ENCODE measurements at regions not wholly inside any gene's neighbourhood (a gene's known extent, or its start where the extent isn't known, plus 50 kb on each side); places are given as distances from the start of the nearest gene placed in this dataset.

DNA sequence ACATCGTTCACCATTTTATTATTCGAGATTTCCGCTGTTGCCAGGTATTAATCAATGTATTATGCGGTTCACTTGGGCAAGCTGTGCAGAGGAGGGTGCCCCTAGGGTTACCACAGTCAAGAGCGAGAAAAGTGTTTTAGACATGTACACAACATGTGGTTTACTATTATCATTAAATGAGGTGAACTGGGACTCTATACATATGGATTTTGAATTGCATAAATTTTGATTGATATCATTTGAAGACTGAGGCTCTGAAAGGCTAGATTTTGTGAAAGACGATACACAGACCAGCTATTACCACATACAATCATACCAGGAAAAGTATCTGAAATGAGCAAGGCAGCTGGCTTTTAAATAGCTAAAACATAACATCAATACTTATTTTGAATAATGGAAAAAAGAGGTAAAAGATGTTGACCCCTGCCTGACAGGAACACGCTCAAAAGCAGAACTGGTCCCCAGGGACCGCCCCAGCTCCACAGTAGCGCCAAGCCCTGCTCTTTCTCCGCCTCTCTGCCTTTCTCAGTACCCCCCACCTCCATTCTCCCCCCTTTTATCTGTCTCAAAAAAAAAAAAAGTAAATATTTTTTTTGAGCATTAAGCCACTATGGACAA lies 413.4 kb upstream of the MKI67 start:
- TF ChIP-seq, protein P1, sequence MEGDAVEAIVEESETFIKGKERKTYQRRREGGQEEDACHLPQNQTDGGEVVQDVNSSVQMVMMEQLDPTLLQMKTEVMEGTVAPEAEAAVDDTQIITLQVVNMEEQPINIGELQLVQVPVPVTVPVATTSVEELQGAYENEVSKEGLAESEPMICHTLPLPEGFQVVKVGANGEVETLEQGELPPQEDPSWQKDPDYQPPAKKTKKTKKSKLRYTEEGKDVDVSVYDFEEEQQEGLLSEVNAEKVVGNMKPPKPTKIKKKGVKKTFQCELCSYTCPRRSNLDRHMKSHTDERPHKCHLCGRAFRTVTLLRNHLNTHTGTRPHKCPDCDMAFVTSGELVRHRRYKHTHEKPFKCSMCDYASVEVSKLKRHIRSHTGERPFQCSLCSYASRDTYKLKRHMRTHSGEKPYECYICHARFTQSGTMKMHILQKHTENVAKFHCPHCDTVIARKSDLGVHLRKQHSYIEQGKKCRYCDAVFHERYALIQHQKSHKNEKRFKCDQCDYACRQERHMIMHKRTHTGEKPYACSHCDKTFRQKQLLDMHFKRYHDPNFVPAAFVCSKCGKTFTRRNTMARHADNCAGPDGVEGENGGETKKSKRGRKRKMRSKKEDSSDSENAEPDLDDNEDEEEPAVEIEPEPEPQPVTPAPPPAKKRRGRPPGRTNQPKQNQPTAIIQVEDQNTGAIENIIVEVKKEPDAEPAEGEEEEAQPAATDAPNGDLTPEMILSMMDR (IDR thresholded peaks at IDR 0.05), result no peak
- TF ChIP-seq POLR2A (IDR thresholded peaks at IDR 0.05), result no peak
